GM23338 (cell line): ENCODE measurements at regions not wholly inside any gene's neighbourhood (a gene's known extent, or its start where the extent isn't known, plus 50 kb on each side); places are given as distances from the start of the nearest gene placed in this dataset.

Experiments used
- ATAC-seq: fragments of 200-7000 bp; cut with Tn5 transposase; 3 replicates; pipeline ENCODE4 v1.9.1; 2020
- DNase-seq: peaks from one replicate; pipeline ENCODE4 v3.0.0-alpha.2; 2015; ENCODE audit warnings: low spot score
- H2AFZ ChIP-seq: fragments of 200-600 bp; sonication (generic); 2 replicates; pipeline ENCODE4 v1.8.0; 2016; ENCODE audit warnings: antibody characterized with exemption, mild to moderate bottlenecking, moderate library complexity
- H3F3A ChIP-seq: fragments of 200-600 bp; sonication (generic); replicated peaks from 2 replicates; pipeline ENCODE4 v1.8.0; 2017; ENCODE audit warnings: antibody characterized with exemption, mixed run types, low read depth
- H3K27ac ChIP-seq: fragments of 200-600 bp; sonication (generic); 2 replicates; pipeline ENCODE4 v1.6.1; 2016; ENCODE audit warnings: low read depth
- H3K27me3 ChIP-seq: fragments of 200-600 bp; sonication (generic); 2 replicates; pipeline ENCODE4 v1.8.0; 2016; ENCODE audit warnings: mild to moderate bottlenecking, mixed run types, moderate library complexity; ENCODE audit not compliant: insufficient read depth
- H3K36me3 ChIP-seq: fragments of 200-600 bp; sonication (generic); 2 replicates; pipeline ENCODE4 v1.8.0; 2016; ENCODE audit warnings: mild to moderate bottlenecking; ENCODE audit not compliant: insufficient read depth
- H3K4me1 ChIP-seq: fragments of 200-600 bp; sonication (generic); 2 replicates; pipeline ENCODE4 v1.8.0; 2016; ENCODE audit warnings: mild to moderate bottlenecking, moderate library complexity; ENCODE audit not compliant: insufficient read depth
- H3K4me2 ChIP-seq: fragments of 200-600 bp; sonication (generic); 2 replicates; pipeline ENCODE4 v1.7.1; 2017; ENCODE audit warnings: mixed run types
- H3K4me3 ChIP-seq: fragments of 200-600 bp; sonication (generic); 2 replicates; pipeline ENCODE4 v1.6.1; 2016; ENCODE audit warnings: mixed run types
- H3K79me2 ChIP-seq: fragments of 200-600 bp; sonication (generic); replicated peaks from 2 replicates; pipeline ENCODE4 v1.8.0; 2017; ENCODE audit warnings: mild to moderate bottlenecking; ENCODE audit not compliant: insufficient read depth
- H3K9me2 ChIP-seq: fragments of 200-600 bp; sonication (generic); 2 replicates; pipeline ENCODE4 v1.8.0; 2017; ENCODE audit not compliant: insufficient read depth
- H4K20me1 ChIP-seq: fragments of 200-600 bp; sonication (generic); replicated peaks from 2 replicates; pipeline ENCODE4 v1.8.0; 2017; ENCODE audit warnings: mild to moderate bottlenecking; ENCODE audit not compliant: insufficient read depth
- H3K27ac Mint-ChIP-seq: 2 replicates; pipeline ENCODE4 v1.8.0; 2020; ENCODE audit warnings: inconsistent platforms, mild to moderate bottlenecking, moderate library complexity, mixed read lengths
- H3K27me3 Mint-ChIP-seq: 3 replicates; pipeline ENCODE4 v1.8.0; 2022; ENCODE audit warnings: low read depth, mild to moderate bottlenecking, moderate library complexity, mixed read lengths, inconsistent platforms; ENCODE audit not compliant: insufficient read depth, poor library complexity
- H3K36me3 Mint-ChIP-seq: 3 replicates; pipeline ENCODE4 v1.8.0; 2021; ENCODE audit warnings: low read depth, mild to moderate bottlenecking, inconsistent platforms, moderate library complexity, mixed read lengths
- H3K4me1 Mint-ChIP-seq: 3 replicates; pipeline ENCODE4 v1.8.0; 2020; ENCODE audit warnings: mild to moderate bottlenecking, inconsistent platforms, mixed read lengths
- H3K4me3 Mint-ChIP-seq: 3 replicates; pipeline ENCODE4 v1.8.0; 2021; ENCODE audit warnings: moderate library complexity, mild to moderate bottlenecking, inconsistent platforms, mixed read lengths
- H3K9me3 Mint-ChIP-seq: 3 replicates; pipeline ENCODE4 v1.8.0; 2020; ENCODE audit warnings: moderate library complexity, mild to moderate bottlenecking, inconsistent platforms, mixed read lengths
- CREB1 ChIP-seq: fragments of 250-450 bp; sonication (Bioruptor Pico); IDR thresholded peaks from 2 replicates; pipeline ENCODE4 v1.5.0; 2020; ENCODE audit warnings: low read depth, mild to moderate bottlenecking, moderate library complexity
- EZH2 ChIP-seq: fragments of 200-600 bp; sonication (generic); IDR thresholded peaks from one replicate; pipeline ENCODE4 v1.8.0; 2017; ENCODE audit warnings: antibody characterized with exemption, mild to moderate bottlenecking, low read depth; ENCODE audit not compliant: unreplicated experiment
- JUNB ChIP-seq: IDR thresholded peaks from one replicate; pipeline ENCODE4 v1.6.1; 2016; ENCODE audit warnings: antibody characterized with exemption; ENCODE audit not compliant: unreplicated experiment
- POLR2AphosphoS5 ChIP-seq: IDR thresholded peaks from 2 replicates; pipeline ENCODE4 v1.6.1; 2016; ENCODE audit warnings: antibody characterized with exemption, low read depth
- ZNF331 ChIP-seq: fragments of 250-450 bp; sonication (Bioruptor Pico); IDR thresholded peaks from 2 replicates; pipeline ENCODE4 v1.5.0; 2020; ENCODE audit warnings: low read depth, mild to moderate bottlenecking, moderate library complexity
- TF ChIP-seq, protein P1 (sequence below): fragments of 250-450 bp; sonication (Bioruptor Pico); IDR thresholded peaks from 2 replicates; pipeline ENCODE4 v1.5.0; 2020; ENCODE audit warnings: mild to moderate bottlenecking, moderate library complexity
- TF ChIP-seq, protein P2 (sequence below), 2 experiments: fragments of 200-600 bp in 1 of 2; sonication (generic) in 1 of 2; conservative IDR thresholded peaks; 2 replicates each; pipeline versions ENCODE4 v1.5.1 to v1.6.1; 2016 to 2017; ENCODE audit warnings: antibody characterized with exemption in 2 of 2, low read depth in 2 of 2, mild to moderate bottlenecking in 2 of 2, moderate library complexity in 1 of 2

DNA sequence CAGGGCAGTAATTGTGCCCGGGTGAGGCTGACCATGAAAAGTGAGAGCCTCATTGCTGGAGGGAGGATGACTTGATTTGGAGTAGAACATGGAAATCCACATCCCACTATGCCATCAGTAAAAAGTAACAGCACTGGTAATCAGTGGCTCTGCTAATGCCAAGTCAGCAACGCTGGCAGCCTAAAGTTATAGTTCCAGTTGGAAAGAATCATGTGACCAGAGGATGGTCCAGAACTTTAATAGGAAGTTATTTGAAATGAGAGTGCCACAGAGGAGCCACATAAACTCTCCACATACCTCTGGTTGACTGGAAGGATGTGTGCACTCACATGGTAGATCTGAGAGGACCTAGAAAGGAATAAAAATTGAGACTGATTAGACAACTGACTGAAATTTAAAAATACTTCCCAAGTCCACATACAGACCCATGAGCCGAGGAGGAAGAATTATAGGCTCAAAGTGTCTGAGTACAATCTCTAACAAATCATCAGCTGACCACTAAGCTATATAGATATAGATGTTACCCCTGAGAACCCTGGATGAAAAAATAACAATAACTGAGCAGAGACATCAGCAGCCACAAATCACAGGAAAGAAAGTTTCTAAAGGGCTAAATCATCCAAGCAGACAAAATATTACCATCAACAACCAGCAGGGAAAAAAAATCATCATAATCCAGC, 346.8 kb downstream of the STK39 start:
- ATAC-seq: no peak
- no peak for DNase-seq
- H3K4me3 Mint-ChIP-seq: no peak overlapping the region
- Histone ChIP-seq H3K27me3 (no peaks in the 10 kb centered on the region), H3K27ac (no peak overlapping the region), H3K4me2 (no peak overlapping the region), H3K79me2 (no peaks in the 10 kb centered on the region), H2AFZ (no peak overlapping the region), H3K4me3 (no peak overlapping the region), H3F3A (no peaks in the 10 kb centered on the region), H3K9me2 (no peaks in the 10 kb centered on the region; the same call in 1 of the 2 replicates), H3K4me1 (no peaks in the 10 kb centered on the region), H4K20me1 (no peaks in the 10 kb centered on the region), H3K36me3 (no peaks in the 10 kb centered on the region)
- peaks cover 10% of the 10 kb centered on the region for H3K4me1 Mint-ChIP-seq
- TF ChIP-seq ZNF331 (CRISPR knock-in tag) (no peak), EZH2 (no peak), POLR2AphosphoS5 (no peak), CREB1 (no peak), JUNB (no peak)
- TF ChIP-seq, protein P1, sequence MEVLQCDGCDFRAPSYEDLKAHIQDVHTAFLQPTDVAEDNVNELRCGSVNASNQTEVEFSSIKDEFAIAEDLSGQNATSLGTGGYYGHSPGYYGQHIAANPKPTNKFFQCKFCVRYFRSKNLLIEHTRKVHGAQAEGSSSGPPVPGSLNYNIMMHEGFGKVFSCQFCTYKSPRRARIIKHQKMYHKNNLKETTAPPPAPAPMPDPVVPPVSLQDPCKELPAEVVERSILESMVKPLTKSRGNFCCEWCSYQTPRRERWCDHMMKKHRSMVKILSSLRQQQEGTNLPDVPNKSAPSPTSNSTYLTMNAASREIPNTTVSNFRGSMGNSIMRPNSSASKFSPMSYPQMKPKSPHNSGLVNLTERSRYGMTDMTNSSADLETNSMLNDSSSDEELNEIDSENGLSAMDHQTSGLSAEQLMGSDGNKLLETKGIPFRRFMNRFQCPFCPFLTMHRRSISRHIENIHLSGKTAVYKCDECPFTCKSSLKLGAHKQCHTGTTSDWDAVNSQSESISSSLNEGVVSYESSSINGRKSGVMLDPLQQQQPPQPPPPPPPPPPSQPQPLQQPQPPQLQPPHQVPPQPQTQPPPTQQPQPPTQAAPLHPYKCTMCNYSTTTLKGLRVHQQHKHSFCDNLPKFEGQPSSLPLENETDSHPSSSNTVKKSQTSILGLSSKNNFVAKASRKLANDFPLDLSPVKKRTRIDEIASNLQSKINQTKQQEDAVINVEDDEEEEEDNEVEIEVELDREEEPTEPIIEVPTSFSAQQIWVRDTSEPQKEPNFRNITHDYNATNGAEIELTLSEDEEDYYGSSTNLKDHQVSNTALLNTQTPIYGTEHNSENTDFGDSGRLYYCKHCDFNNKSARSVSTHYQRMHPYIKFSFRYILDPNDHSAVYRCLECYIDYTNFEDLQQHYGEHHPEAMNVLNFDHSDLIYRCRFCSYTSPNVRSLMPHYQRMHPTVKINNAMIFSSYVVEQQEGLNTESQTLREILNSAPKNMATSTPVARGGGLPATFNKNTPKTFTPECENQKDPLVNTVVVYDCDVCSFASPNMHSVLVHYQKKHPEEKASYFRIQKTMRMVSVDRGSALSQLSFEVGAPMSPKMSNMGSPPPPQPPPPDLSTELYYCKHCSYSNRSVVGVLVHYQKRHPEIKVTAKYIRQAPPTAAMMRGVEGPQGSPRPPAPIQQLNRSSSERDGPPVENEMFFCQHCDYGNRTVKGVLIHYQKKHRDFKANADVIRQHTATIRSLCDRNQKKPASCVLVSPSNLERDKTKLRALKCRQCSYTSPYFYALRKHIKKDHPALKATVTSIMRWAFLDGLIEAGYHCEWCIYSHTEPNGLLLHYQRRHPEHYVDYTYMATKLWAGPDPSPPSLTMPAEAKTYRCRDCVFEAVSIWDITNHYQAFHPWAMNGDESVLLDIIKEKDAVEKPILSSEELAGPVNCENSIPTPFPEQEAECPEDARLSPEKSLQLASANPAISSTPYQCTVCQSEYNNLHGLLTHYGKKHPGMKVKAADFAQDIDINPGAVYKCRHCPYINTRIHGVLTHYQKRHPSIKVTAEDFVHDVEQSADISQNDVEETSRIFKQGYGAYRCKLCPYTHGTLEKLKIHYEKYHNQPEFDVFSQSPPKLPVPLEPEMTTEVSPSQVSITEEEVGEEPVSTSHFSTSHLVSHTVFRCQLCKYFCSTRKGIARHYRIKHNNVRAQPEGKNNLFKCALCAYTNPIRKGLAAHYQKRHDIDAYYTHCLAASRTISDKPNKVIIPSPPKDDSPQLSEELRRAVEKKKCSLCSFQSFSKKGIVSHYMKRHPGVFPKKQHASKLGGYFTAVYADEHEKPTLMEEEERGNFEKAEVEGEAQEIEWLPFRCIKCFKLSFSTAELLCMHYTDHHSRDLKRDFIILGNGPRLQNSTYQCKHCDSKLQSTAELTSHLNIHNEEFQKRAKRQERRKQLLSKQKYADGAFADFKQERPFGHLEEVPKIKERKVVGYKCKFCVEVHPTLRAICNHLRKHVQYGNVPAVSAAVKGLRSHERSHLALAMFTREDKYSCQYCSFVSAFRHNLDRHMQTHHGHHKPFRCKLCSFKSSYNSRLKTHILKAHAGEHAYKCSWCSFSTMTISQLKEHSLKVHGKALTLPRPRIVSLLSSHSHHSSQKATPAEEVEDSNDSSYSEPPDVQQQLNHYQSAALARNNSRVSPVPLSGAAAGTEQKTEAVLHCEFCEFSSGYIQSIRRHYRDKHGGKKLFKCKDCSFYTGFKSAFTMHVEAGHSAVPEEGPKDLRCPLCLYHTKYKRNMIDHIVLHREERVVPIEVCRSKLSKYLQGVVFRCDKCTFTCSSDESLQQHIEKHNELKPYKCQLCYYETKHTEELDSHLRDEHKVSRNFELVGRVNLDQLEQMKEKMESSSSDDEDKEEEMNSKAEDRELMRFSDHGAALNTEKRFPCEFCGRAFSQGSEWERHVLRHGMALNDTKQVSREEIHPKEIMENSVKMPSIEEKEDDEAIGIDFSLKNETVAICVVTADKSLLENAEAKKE (CRISPR knock-in tag): no peak
- TF ChIP-seq, protein P2, sequence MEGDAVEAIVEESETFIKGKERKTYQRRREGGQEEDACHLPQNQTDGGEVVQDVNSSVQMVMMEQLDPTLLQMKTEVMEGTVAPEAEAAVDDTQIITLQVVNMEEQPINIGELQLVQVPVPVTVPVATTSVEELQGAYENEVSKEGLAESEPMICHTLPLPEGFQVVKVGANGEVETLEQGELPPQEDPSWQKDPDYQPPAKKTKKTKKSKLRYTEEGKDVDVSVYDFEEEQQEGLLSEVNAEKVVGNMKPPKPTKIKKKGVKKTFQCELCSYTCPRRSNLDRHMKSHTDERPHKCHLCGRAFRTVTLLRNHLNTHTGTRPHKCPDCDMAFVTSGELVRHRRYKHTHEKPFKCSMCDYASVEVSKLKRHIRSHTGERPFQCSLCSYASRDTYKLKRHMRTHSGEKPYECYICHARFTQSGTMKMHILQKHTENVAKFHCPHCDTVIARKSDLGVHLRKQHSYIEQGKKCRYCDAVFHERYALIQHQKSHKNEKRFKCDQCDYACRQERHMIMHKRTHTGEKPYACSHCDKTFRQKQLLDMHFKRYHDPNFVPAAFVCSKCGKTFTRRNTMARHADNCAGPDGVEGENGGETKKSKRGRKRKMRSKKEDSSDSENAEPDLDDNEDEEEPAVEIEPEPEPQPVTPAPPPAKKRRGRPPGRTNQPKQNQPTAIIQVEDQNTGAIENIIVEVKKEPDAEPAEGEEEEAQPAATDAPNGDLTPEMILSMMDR (conservative IDR thresholded peaks at IDR 0.05; ENCODE audit: low read depth in 2 of 2): no peak
- no peaks in the 10 kb centered on the region for H3K27me3 Mint-ChIP-seq
- no peaks in the 10 kb centered on the region for H3K9me3 Mint-ChIP-seq
- no peak overlapping the region for H3K27ac Mint-ChIP-seq
- H3K36me3 Mint-ChIP-seq: no peaks in the 10 kb centered on the region
